H1 (cell line): ENCODE measurements at regions not wholly inside any gene's neighbourhood (a gene's known extent, or its start where the extent isn't known, plus 50 kb on each side); places are given as distances from the start of the nearest gene placed in this dataset.

Experiments
- SIX5 ChIP-seq: IDR thresholded peaks from 2 replicates; pipeline ENCODE4 v1.6.1; 2011; ENCODE audit warnings: mild to moderate bottlenecking, low read depth, low read length
- YY1 ChIP-seq: IDR thresholded peaks from 2 replicates; pipeline ENCODE4 v1.6.1; 2011; ENCODE audit warnings: low read depth, mild to moderate bottlenecking, low read length

GRCh38 chr4:112721627-112722026 is 84.7 kb downstream of the LARP7 start (continued):
- TF ChIP-seq SIX5 (no peak), YY1 (no peak)
